ENCODE measurements at regions not wholly inside any gene's neighbourhood (a gene's known extent, or its start where the extent isn't known, plus 50 kb on each side); places are given as distances from the start of the nearest gene placed in this dataset.

- WGBS, 2 experiments (ENCODE audit: extremely low coverage in 1 of 2, insufficient coverage in 1 of 2, insufficient read length in 1 of 2, insufficient replicate concordance in 2 of 2, low coverage in 1 of 2, low lambda C conversion rate in 2 of 2, missing lambda C conversion rate in 1 of 2), result 89% methylated on average over 3 of the region's 3 CpGs; no CpG with 5 or more reads in 1 of the 2 experiments
- FAIRE-seq (no peak), DNase-seq (ENCODE audit: low read depth in 1 of 2, low spot score in 2 of 2) (no peak)
Measured at GRCh38 chr15:57881361-57881760, 174.8 kb downstream of the POLR2M start.

More at GRCh38 chr15:57881361-57881760, 174.8 kb downstream of the POLR2M start:
- no peak for TF ChIP-seq POLR2A (IDR thresholded peaks at IDR 0.05; ENCODE audit: control extremely low read depth in 1 of 2, low read depth in 2 of 2, low read length in 2 of 2)
- H3K36me3 ChIP-seq (ENCODE audit: control insufficient read depth in 2 of 4, insufficient read depth in 4 of 4, low read length in 3 of 4), result no peaks in the 10 kb centered on the region
- H3K23ac ChIP-seq (ENCODE audit: insufficient read length), result no peak overlapping the region
- no peak overlapping the region for H4K5ac ChIP-seq (ENCODE audit: insufficient read length, low read depth, low read length)
- no peaks in the 10 kb centered on the region for H4K20me1 ChIP-seq (replicated peaks in 1 of 2; ENCODE audit: control insufficient read depth in 1 of 2, insufficient read depth in 2 of 2, low read length in 2 of 2)
- H3K27me3 ChIP-seq (replicated peaks in 1 of 4; ENCODE audit: control insufficient read depth in 3 of 4, extremely low read depth in 1 of 4, insufficient read depth in 3 of 4, low read length in 3 of 4), result no peaks in the 10 kb centered on the region
- H3K18ac ChIP-seq (ENCODE audit: extremely low read depth, low read length), result no peak overlapping the region
- no peak overlapping the region for H3K4me3 ChIP-seq (ENCODE audit: extremely low read depth in 1 of 4, insufficient read depth in 2 of 4, low read depth in 3 of 4, low read length in 4 of 4)
- no peak overlapping the region for H3K9ac ChIP-seq (replicated peaks in 1 of 4; ENCODE audit: extremely low read depth in 1 of 4, low read depth in 3 of 4, low read length in 3 of 4)
- no peak overlapping the region for H2AFZ ChIP-seq (ENCODE audit: low read length)
- no peak overlapping the region for H2BK5ac ChIP-seq (ENCODE audit: low read depth, low read length)
- no peak overlapping the region for H2BK12ac ChIP-seq (ENCODE audit: low read depth, low read length)
- no peaks in the 10 kb centered on the region for H3K79me2 ChIP-seq (ENCODE audit: control insufficient read depth in 1 of 2, insufficient read depth in 2 of 2, low read length in 2 of 2)
- H2BK120ac ChIP-seq (replicated peaks; ENCODE audit: low read depth, low read length), result no peak overlapping the region
- H2AK5ac ChIP-seq (ENCODE audit: low read depth, low read length), result no peak overlapping the region
- H3K4me2 ChIP-seq (ENCODE audit: insufficient read depth in 1 of 2, low read depth in 2 of 2, low read length in 2 of 2), result no peak overlapping the region
- no peak overlapping the region for H3K4ac ChIP-seq (replicated peaks; ENCODE audit: insufficient read length, low read depth, low read length)
- H3K4me1 ChIP-seq (replicated peaks in 1 of 4; ENCODE audit: control insufficient read depth in 3 of 4, insufficient read depth in 4 of 4, low read length in 3 of 4), result no peaks in the 10 kb centered on the region
- POLR2A ChIA-PET (ENCODE audit: partially characterized antibody), result no interaction called here
- no peak overlapping the region for H4K8ac ChIP-seq (ENCODE audit: extremely low read depth, insufficient read depth, low read length)
- no peaks in the 10 kb centered on the region for H3K23me2 ChIP-seq (ENCODE audit: low read depth, low read length)
- H3K79me1 ChIP-seq (ENCODE audit: low read depth, low read length), result no peaks in the 10 kb centered on the region
- H3K27ac ChIP-seq (ENCODE audit: low read depth, low read length), result no peak overlapping the region
- CTCF ChIA-PET (ENCODE audit: partially characterized antibody), result interaction anchor here (0.6 to 2.5 kb wide), 9 partner anchors 14 to 716 kb away, joined by 3 to 11 read pairs (median 4); no protein-coding TSS in a partner anchor
- H3K56ac ChIP-seq (replicated peaks; ENCODE audit: insufficient read length, low read depth, low read length), result no peak overlapping the region
- H3K9me3 ChIP-seq (ENCODE audit: insufficient read depth in 2 of 2, low read depth in 1 of 2, low read length in 1 of 2), result no peaks in the 10 kb centered on the region
- no peak overlapping the region for H3K14ac ChIP-seq (ENCODE audit: insufficient read length)
- H2BK20ac ChIP-seq (ENCODE audit: low read length), result no peak overlapping the region
- H4K91ac ChIP-seq (replicated peaks; ENCODE audit: insufficient read length, low read length), result no peak overlapping the region
- H2BK15ac ChIP-seq (ENCODE audit: low read length), result no peak overlapping the region

All from H1 (cell line).